ENCODE measurements at regions not wholly inside any gene's neighbourhood (a gene's known extent, or its start where the extent isn't known, plus 50 kb on each side); places are given as distances from the start of the nearest gene placed in this dataset.
A peak's percentile ranks its signal among the peaks of the same experiment; 100 is the strongest.
"Not testable (repeated sequence)": the region's sequence is repeated elsewhere in the genome, so short reads cannot be mapped to it uniquely, and the experiment has no call there.

- no peak for DNase-seq (ENCODE audit: low read depth in 4 of 4, low spot score in 3 of 4)
Observed at GRCh38 chr1:58257003-58257402, 289.5 kb downstream of the OMA1 start.

DNA sequence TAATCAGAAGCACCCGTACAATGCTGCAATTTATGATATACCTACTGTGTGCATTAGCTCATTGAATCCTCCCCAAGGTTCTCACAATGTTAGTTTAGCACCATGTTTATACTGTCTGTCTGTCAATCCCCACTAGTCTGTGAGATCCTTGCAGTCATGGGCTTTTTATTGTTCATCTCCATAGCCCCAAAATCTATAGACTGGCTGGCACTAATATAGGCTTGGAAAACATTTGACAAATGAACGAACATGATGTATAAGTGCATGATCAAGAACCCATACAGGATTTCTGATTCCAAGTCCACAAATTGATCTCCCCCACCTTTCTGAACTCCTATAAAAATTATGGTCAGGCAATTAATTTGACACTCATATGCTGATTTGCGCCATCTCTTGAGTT, 290.0 kb downstream of the OMA1 start:
- DNase-seq (ENCODE audit: low read depth in 4 of 4, low spot score in 3 of 4): no peak

GRCh38 chr1:58256041-58256440, 290.5 kb downstream of the OMA1 start:
- DNase-seq (ENCODE audit: low read depth in 4 of 4, low spot score in 3 of 4): no peak

GRCh38 chr1:58255192-58255591, 291.3 kb downstream of the OMA1 start:
- DNase-seq (ENCODE audit: low read depth in 4 of 4, low spot score in 3 of 4): no peak

DNA sequence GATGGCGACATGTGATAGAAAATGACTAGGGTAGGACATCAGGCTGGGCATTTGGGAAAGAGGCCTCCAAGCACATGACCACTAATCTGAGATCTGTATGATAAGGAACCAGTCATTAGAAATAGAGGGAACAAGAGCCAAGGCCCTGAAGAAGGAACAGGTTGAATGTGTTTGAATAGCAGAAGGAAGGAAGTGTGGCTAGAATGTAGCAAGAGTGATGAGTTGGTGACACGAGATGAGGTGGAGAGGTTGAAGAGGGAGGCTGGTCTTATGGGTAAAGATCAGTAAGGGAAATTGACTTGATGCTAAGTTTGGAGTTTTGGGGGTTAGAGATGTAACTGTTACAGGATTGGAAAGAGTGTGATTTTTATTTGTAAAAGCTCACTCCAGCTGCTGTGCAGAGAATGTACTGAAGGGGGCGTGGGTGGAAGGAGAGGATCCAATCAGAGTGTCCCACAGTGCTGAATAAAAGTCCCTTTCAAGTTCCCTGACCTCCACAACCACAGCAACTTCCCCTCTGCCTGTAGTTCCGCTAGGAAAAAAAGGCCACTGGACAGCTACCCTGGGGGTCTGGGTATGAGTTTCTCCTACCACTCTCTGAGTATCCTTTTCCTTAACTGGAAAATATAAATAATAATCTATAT, 295.0 kb downstream of the OMA1 start:
- no peak for DNase-seq (ENCODE audit: low read depth in 4 of 4, low spot score in 3 of 4)

DNA sequence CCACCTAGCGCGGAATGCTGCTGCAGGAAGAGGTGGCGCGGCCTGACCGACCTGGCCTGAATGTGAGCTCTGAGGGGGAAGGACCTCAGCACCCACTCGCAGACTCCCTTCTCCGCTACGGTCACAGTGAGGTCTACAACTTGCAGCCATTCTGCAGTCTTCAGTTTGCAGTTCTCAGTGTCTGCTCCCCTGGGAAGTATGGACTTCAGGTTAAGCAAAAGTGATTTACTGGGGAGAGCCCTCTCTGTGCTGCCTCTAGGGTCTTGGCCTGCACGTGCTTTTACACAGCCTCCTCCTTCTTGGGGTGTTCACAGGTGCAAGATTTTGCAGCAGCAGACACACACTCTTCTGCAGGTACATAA, 296.0 kb downstream of the OMA1 start:
- no peak for DNase-seq (ENCODE audit: low read depth in 4 of 4, low spot score in 3 of 4)

GRCh38 chr1:58249737-58250586, 296.6 kb downstream of the OMA1 start:
- DNase-seq (ENCODE audit: low read depth in 4 of 4, low spot score in 3 of 4): peak in 3 of 4 donors; percentile 28 to 40 (median 39)

DNA sequence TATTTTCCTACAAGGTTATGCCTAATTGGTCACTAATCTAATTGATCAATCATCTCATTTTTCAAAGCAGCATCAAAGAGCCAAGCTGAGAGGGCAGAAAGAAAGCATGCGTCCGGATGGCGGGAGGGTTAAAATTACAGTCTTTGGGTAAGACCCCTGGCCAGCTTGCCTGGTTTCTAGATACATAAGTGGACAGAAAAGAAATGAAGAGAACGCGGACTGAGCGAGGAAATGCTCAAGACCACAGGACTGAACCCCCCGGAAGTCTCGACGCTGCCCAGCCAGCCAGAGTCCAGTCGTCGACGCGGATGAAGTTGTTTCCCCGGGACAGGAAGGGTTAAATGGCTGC, 297.2 kb downstream of the OMA1 start:
- no peak for DNase-seq (ENCODE audit: low read depth in 4 of 4, low spot score in 3 of 4)

DNA sequence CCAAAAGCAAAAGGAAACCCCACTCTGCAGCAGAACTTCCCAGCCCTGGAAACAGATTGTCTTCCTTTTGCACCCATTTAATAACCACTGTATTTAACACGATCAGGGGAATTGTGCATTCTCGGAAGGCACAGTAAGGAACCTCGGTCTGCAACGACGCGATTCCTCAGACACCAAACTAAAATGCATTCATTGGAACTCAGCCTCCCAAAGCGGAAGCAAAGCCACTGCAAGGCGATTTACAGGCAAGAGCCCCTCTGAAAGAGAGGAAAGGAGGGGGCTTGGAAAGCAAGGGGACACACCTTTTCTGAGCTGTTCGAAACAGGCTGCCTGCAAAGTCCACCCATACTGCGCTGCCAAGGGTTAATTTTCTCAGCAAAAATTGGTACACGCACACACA, 297.7 kb downstream of the OMA1 start:
- no peak for DNase-seq (ENCODE audit: low read depth in 4 of 4, low spot score in 3 of 4)

GRCh38 chr1:58248072-58248471, 298.5 kb downstream of the OMA1 start:
- DNase-seq (ENCODE audit: low read depth in 4 of 4, low spot score in 3 of 4): no peak

- DNase-seq (ENCODE audit: low read depth in 4 of 4, low spot score in 3 of 4): no peak
Observed at GRCh38 chr1:58246549-58246948, 300.0 kb downstream of the OMA1 start.

DNA sequence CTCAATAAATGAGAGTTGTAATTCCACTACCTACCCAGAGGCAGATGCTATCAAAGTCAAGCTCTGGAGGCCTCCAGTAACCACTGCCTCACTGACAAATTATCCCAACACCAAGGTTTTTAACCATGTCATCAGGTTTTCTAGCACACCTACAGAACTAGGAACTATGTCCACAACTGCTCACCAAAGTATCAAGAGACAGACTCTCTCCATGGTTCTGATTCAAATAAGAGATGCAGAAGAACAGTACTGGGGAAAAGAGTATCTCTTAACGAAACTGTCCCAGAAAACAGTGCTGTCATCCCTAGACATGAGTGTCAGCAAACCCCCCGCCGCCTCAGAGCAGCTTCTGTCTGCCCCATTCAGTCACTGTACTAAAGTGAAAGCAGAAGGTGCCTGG, 301.7 kb downstream of the OMA1 start:
- no peak for DNase-seq (ENCODE audit: low read depth in 4 of 4, low spot score in 3 of 4)

GRCh38 chr1:58238846-58239245, 307.7 kb downstream of the OMA1 start:
- DNase-seq (ENCODE audit: low read depth in 4 of 4, low spot score in 3 of 4): no peak

- DNase-seq (ENCODE audit: low read depth in 4 of 4, low spot score in 3 of 4): no peak
Observed at GRCh38 chr1:58233729-58234128, 312.8 kb downstream of the OMA1 start.

DNA sequence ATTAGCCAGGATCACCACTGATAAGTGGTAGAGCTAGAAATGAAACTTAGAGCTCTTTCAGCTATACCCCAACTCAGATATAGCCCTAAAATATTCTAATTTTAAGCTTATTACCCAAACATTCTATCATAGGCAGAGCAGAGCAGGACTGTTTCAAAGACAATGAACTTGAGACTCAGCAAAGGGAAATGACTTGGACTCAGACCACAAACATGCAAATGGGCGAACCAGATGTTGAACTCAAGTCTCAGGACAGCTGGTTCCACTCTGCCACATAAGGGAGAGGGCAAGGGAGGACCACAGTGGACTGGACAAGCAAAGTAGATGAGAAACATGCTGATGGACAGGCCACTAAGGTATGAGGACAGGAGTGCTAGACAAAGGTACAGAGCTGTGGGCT, 315.3 kb downstream of the OMA1 start:
- no peak for DNase-seq (ENCODE audit: low read depth in 4 of 4, low spot score in 3 of 4)

DNA sequence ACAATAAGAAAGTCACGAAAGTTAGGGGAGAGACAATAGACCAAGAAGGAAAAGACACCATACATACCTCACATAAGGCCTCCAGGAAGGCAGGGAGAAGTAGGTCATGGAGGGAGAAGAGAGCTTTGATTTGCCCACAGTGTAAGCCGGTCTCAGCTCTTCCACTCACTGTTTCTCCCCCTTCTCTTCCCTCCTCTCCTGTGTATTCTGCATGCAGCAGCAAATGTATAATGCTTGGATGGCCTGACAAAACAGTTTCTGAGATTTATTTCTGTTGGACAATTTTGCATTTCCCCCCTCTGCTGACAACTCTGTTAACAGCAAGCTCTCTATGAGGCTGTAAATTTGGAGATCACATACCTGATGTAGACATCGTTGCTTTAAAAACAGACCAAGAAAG, 318.9 kb downstream of the OMA1 start:
- DNase-seq (ENCODE audit: low read depth in 4 of 4, low spot score in 3 of 4): no peak

DNA sequence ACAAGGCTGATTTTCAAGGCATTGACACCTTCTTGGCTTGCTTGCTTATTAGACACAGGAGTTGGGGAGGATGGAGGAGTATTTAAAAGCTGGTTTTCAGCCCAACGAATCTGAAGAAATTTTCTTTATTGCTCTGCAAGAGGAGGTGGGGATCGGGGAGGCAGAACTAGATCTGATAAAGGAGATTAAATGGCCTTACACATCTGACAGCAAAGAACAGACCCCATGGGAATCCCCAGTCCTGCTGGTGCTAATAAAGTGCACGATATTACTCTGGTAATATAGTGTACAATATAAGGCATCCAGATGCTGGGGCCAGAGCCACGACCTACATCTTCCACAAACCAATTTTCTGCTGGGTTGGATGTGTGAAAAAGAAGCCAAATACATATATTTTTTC, 323.0 kb downstream of the OMA1 start:
- no peak for DNase-seq (ENCODE audit: low read depth in 4 of 4, low spot score in 3 of 4)

DNA sequence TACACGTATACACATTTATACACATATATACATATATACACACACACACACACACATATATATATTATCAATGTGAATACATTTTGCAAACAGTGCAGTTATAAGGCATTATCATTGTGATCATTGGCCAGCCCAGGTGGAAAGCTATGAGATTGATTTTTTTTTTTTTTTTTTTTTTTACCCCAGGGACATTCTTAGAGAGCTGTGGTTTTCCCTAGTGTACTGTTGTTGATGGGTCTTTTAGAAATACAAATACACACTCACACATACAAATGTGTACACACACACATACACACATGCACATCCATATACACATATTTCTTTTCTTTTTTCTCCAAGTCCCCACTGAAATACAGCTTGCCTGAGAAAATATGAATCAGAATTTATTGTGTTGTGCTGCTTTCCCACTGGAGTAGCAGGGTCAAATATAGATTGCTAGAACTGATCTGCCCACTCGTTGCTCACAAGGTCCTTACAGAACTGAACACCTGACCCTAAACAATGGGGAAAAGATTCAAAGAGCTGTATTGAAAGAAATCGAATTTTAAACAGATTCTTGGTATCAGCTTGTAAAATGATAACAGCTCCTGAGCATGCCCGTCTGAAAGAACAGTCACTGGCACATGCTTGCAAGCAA, 325.6 kb downstream of the OMA1 start:
- no peak for DNase-seq (ENCODE audit: low read depth in 4 of 4, low spot score in 3 of 4)

- DNase-seq (ENCODE audit: low read depth in 4 of 4, low spot score in 3 of 4): not testable (repeated sequence)
Observed at GRCh38 chr1:58216169-58216568, 330.4 kb downstream of the OMA1 start.

DNA sequence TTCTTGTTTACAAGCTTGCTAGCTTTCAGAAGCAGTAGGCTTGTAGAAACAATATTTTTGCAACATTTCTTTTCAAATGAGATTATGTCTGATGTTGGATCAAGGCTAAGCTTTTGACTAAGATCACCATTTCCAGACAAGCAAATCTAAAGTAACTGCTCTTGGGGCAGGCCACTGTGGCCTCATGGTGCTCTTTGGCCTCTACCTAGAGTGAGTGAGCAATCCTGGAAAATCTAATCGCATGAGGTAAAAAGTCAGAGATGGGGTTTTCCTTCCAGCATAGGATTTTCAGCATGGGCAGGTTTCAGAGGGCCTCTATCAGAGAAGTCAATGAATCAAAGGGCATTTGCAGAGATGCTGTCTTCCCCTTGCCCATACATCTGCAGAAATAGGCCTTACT, 331.9 kb downstream of the OMA1 start:
- no peak for DNase-seq (ENCODE audit: low read depth in 4 of 4, low spot score in 3 of 4)

DNA sequence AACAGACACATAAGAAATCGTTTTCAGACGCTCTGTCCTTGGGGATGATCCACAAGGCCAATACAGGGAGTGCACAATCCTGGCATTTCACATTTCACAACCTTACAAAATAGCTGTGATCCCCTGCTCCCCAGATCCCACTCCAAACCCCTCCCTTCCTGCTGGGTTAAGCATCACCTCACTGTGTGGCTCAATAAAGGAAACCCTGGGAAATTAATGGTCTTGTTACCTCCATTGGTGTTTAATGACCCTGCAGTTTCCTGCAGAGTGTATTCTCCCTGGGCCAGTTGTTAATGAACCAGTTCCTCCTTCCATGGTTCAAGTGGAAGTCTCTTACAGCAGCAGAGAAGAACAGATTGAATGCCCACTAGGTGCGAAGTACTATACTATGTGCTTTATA, 334.7 kb downstream of the OMA1 start:
- DNase-seq (ENCODE audit: low read depth in 4 of 4, low spot score in 3 of 4): no peak

- DNase-seq (ENCODE audit: low read depth in 4 of 4, low spot score in 3 of 4): no peak
Observed at GRCh38 chr1:58209575-58209974, 337.0 kb downstream of the OMA1 start.

Measured in right renal pelvis (tissue), 4 donors.